ENCODE measurements at regions not wholly inside any gene's neighbourhood (a gene's known extent, or its start where the extent isn't known, plus 50 kb on each side); places are given as distances from the start of the nearest gene placed in this dataset.

- TF ChIP-seq CTCF (IDR thresholded peaks at IDR 0.05) (no peak), POLR2A (IDR thresholded peaks at IDR 0.05) (no peak)
Measured at GRCh38 chr11:97856666-97857065, 1164.1 kb upstream of the CNTN5 start.
